ENCODE measurements at regions not wholly inside any gene's neighbourhood (a gene's known extent, or its start where the extent isn't known, plus 50 kb on each side); places are given as distances from the start of the nearest gene placed in this dataset.
A peak's percentile ranks its signal among the peaks of the same experiment; 100 is the strongest.

GRCh38 chr12:90829044-90829443 is 125.9 kb downstream of the CCER1 start:
- Histone ChIP-seq H3K27ac (ENCODE audit: low read depth, low read length) (no peak overlapping the region), H3K4me3 (ENCODE audit: low read depth, low read length) (no peak overlapping the region), H3K27me3 (ENCODE audit: insufficient read depth, low read length) (no peaks in the 10 kb centered on the region), H3K79me2 (ENCODE audit: control insufficient read depth, insufficient read depth, low read length, unreplicated experiment) (no peaks in the 10 kb centered on the region), H3K36me3 (ENCODE audit: insufficient read depth, low read length) (no peaks in the 10 kb centered on the region), H3K4me1 (ENCODE audit: control insufficient read depth, insufficient read depth, low read length, unreplicated experiment) (no peaks in the 10 kb centered on the region), H2AFZ (ENCODE audit: low read length, unreplicated experiment) (no peak overlapping the region)

- Histone ChIP-seq H3K27ac (ENCODE audit: low read depth, low read length) (no peak overlapping the region), H3K4me1 (ENCODE audit: control insufficient read depth, insufficient read depth, low read length, unreplicated experiment) (no peaks in the 10 kb centered on the region), H2AFZ (ENCODE audit: low read length, unreplicated experiment) (no peak overlapping the region), H3K79me2 (ENCODE audit: control insufficient read depth, insufficient read depth, low read length, unreplicated experiment) (no peaks in the 10 kb centered on the region), H3K36me3 (ENCODE audit: insufficient read depth, low read length) (no peaks in the 10 kb centered on the region), H3K27me3 (ENCODE audit: insufficient read depth, low read length) (no peaks in the 10 kb centered on the region), H3K4me3 (ENCODE audit: low read depth, low read length) (no peak overlapping the region)
These were observed 126.4 kb downstream of the CCER1 start for GRCh38 chr12:90828621-90829020.

- Histone ChIP-seq H3K79me2 (ENCODE audit: control insufficient read depth, insufficient read depth, low read length, unreplicated experiment) (no peaks in the 10 kb centered on the region), H3K27ac (ENCODE audit: low read depth, low read length) (no peak overlapping the region)
These were observed 127.4 kb downstream of the CCER1 start for GRCh38 chr12:90827567-90827966.

GRCh38 chr12:90826036-90826435 is 128.9 kb downstream of the CCER1 start:
- H3K4me3 ChIP-seq (ENCODE audit: low read depth, low read length) = no peak overlapping the region
- no peaks in the 10 kb centered on the region for H3K79me2 ChIP-seq (ENCODE audit: control insufficient read depth, insufficient read depth, low read length, unreplicated experiment)
- H3K36me3 ChIP-seq (ENCODE audit: insufficient read depth, low read length) = no peaks in the 10 kb centered on the region
- no peaks in the 10 kb centered on the region for H3K27me3 ChIP-seq (ENCODE audit: insufficient read depth, low read length)
- H3K27ac ChIP-seq (ENCODE audit: low read depth, low read length) = no peak overlapping the region
- H2AFZ ChIP-seq (ENCODE audit: low read length, unreplicated experiment) = no peak overlapping the region
- H3K4me1 ChIP-seq (ENCODE audit: control insufficient read depth, insufficient read depth, low read length, unreplicated experiment) = no peaks in the 10 kb centered on the region

More at GRCh38 chr12:90827567-90827966, 127.4 kb downstream of the CCER1 start:
- Histone ChIP-seq H3K4me3 (ENCODE audit: low read depth, low read length) (no peak overlapping the region), H2AFZ (ENCODE audit: low read length, unreplicated experiment) (no peak overlapping the region), H3K27me3 (ENCODE audit: insufficient read depth, low read length) (no peaks in the 10 kb centered on the region), H3K4me1 (ENCODE audit: control insufficient read depth, insufficient read depth, low read length, unreplicated experiment) (no peaks in the 10 kb centered on the region), H3K36me3 (ENCODE audit: insufficient read depth, low read length) (no peaks in the 10 kb centered on the region)

- Histone ChIP-seq H3K4me1 (ENCODE audit: control insufficient read depth, insufficient read depth, low read length, unreplicated experiment) (no peaks in the 10 kb centered on the region), H3K27ac (ENCODE audit: low read depth, low read length) (no peak overlapping the region), H3K4me3 (ENCODE audit: low read depth, low read length) (no peak overlapping the region), H2AFZ (ENCODE audit: low read length, unreplicated experiment) (no peak overlapping the region), H3K27me3 (ENCODE audit: insufficient read depth, low read length) (no peaks in the 10 kb centered on the region), H3K79me2 (ENCODE audit: control insufficient read depth, insufficient read depth, low read length, unreplicated experiment) (no peaks in the 10 kb centered on the region), H3K36me3 (ENCODE audit: insufficient read depth, low read length) (no peaks in the 10 kb centered on the region)
These were observed 131.1 kb downstream of the CCER1 start for GRCh38 chr12:90823859-90824258.

GRCh38 chr12:90819709-90820108 is 135.3 kb downstream of the CCER1 start:
- Histone ChIP-seq H3K27me3 (ENCODE audit: insufficient read depth, low read length) (no peaks in the 10 kb centered on the region), H3K27ac (ENCODE audit: low read depth, low read length) (no peak overlapping the region), H2AFZ (ENCODE audit: low read length, unreplicated experiment) (no peak overlapping the region), H3K4me1 (ENCODE audit: control insufficient read depth, insufficient read depth, low read length, unreplicated experiment) (peaks cover 20% of the 10 kb centered on the region), H3K4me3 (ENCODE audit: low read depth, low read length) (no peak overlapping the region), H3K36me3 (ENCODE audit: insufficient read depth, low read length) (no peaks in the 10 kb centered on the region), H3K79me2 (ENCODE audit: control insufficient read depth, insufficient read depth, low read length, unreplicated experiment) (no peaks in the 10 kb centered on the region)

GRCh38 chr12:90816353-90817089 is 138.5 kb downstream of the CCER1 start:
- 0 out of 2 replicates have a peak overlapping the region, but pooled peaks have one; percentile 9 for H3K27ac ChIP-seq (ENCODE audit: low read depth, low read length)
- no peak overlapping the region for H2AFZ ChIP-seq (ENCODE audit: low read length, unreplicated experiment)

GRCh38 chr12:90809940-90810339 is 145.0 kb downstream of the CCER1 start:
- H3K27ac ChIP-seq (ENCODE audit: low read depth, low read length) = no peak overlapping the region
- no peaks in the 10 kb centered on the region for H3K79me2 ChIP-seq (ENCODE audit: control insufficient read depth, insufficient read depth, low read length, unreplicated experiment)
- H3K27me3 ChIP-seq (ENCODE audit: insufficient read depth, low read length) = no peaks in the 10 kb centered on the region
- no peaks in the 10 kb centered on the region for H3K4me1 ChIP-seq (ENCODE audit: control insufficient read depth, insufficient read depth, low read length, unreplicated experiment)
- H2AFZ ChIP-seq (ENCODE audit: low read length, unreplicated experiment) = no peak overlapping the region
- no peak overlapping the region for H3K4me3 ChIP-seq (ENCODE audit: low read depth, low read length)
- no peaks in the 10 kb centered on the region for H3K36me3 ChIP-seq (ENCODE audit: insufficient read depth, low read length)

More at GRCh38 chr12:90816353-90817089, 138.5 kb downstream of the CCER1 start:
- Histone ChIP-seq H3K36me3 (ENCODE audit: insufficient read depth, low read length) (no peaks in the 10 kb centered on the region), H3K4me3 (ENCODE audit: low read depth, low read length) (no peak overlapping the region), H3K79me2 (ENCODE audit: control insufficient read depth, insufficient read depth, low read length, unreplicated experiment) (no peaks in the 10 kb centered on the region), H3K4me1 (ENCODE audit: control insufficient read depth, insufficient read depth, low read length, unreplicated experiment) (peaks cover 20% of the 10 kb centered on the region), H3K27me3 (ENCODE audit: insufficient read depth, low read length) (no peaks in the 10 kb centered on the region)

GRCh38 chr12:90808568-90808967 is 146.4 kb downstream of the CCER1 start:
- no peaks in the 10 kb centered on the region for H3K27me3 ChIP-seq (ENCODE audit: insufficient read depth, low read length)
- no peak overlapping the region for H3K27ac ChIP-seq (ENCODE audit: low read depth, low read length)
- H2AFZ ChIP-seq (ENCODE audit: low read length, unreplicated experiment) = no peak overlapping the region
- no peak overlapping the region for H3K4me3 ChIP-seq (ENCODE audit: low read depth, low read length)
- H3K4me1 ChIP-seq (ENCODE audit: control insufficient read depth, insufficient read depth, low read length, unreplicated experiment) = no peaks in the 10 kb centered on the region
- H3K36me3 ChIP-seq (ENCODE audit: insufficient read depth, low read length) = no peaks in the 10 kb centered on the region
- H3K79me2 ChIP-seq (ENCODE audit: control insufficient read depth, insufficient read depth, low read length, unreplicated experiment) = no peaks in the 10 kb centered on the region

GRCh38 chr12:90802727-90803126 is 152.2 kb downstream of the CCER1 start:
- Histone ChIP-seq H2AFZ (ENCODE audit: low read length, unreplicated experiment) (no peak overlapping the region), H3K27me3 (ENCODE audit: insufficient read depth, low read length) (no peaks in the 10 kb centered on the region), H3K79me2 (ENCODE audit: control insufficient read depth, insufficient read depth, low read length, unreplicated experiment) (no peaks in the 10 kb centered on the region)

GRCh38 chr12:90801776-90802175 is 153.2 kb downstream of the CCER1 start:
- no peak overlapping the region for H3K4me3 ChIP-seq (ENCODE audit: low read depth, low read length)
- peaks cover 9% of the 10 kb centered on the region for H3K4me1 ChIP-seq (ENCODE audit: control insufficient read depth, insufficient read depth, low read length, unreplicated experiment)
- H3K27me3 ChIP-seq (ENCODE audit: insufficient read depth, low read length) = no peaks in the 10 kb centered on the region
- H2AFZ ChIP-seq (ENCODE audit: low read length, unreplicated experiment) = no peak overlapping the region
- no peaks in the 10 kb centered on the region for H3K36me3 ChIP-seq (ENCODE audit: insufficient read depth, low read length)
- H3K27ac ChIP-seq (ENCODE audit: low read depth, low read length) = no peak overlapping the region
- H3K79me2 ChIP-seq (ENCODE audit: control insufficient read depth, insufficient read depth, low read length, unreplicated experiment) = no peaks in the 10 kb centered on the region

More at GRCh38 chr12:90802727-90803126, 152.2 kb downstream of the CCER1 start:
- H3K36me3 ChIP-seq (ENCODE audit: insufficient read depth, low read length) = no peaks in the 10 kb centered on the region
- no peak overlapping the region for H3K4me3 ChIP-seq (ENCODE audit: low read depth, low read length)
- H3K4me1 ChIP-seq (ENCODE audit: control insufficient read depth, insufficient read depth, low read length, unreplicated experiment) = peaks cover 9% of the 10 kb centered on the region
- H3K27ac ChIP-seq (ENCODE audit: low read depth, low read length) = no peak overlapping the region
